ENCODE measurements at regions not wholly inside any gene's neighbourhood (a gene's known extent, or its start where the extent isn't known, plus 50 kb on each side); places are given as distances from the start of the nearest gene placed in this dataset.
"Not testable (repeated sequence)": the region's sequence is repeated elsewhere in the genome, so short reads cannot be mapped to it uniquely, and the experiment has no call there.

- DNase-seq = no peak
Measured at GRCh38 chr6:113754291-113754690, 102.9 kb upstream of the MARCKS start.

GRCh38 chr6:113755449-113756289 lies 101.5 kb upstream of the MARCKS start:
- no peak for DNase-seq

DNA sequence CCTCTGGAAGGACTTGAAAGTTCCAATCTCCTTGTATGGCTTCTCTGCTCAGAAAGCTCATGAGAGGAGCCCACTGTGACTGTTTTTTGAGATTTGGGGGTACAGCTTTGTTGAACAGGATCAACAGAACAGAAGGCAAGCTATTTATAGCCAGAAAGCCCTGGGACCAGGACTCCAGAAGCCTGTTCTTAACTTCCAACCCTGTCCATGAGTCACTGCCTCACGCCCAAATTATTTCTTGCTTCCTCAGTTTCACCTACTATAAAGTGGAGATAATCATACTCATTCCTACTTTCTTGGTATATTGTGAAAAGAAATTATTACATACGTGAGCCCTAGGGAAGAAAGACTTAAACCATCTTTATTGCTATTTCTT lies 100.9 kb upstream of the MARCKS start:
- DNase-seq = no peak

DNA sequence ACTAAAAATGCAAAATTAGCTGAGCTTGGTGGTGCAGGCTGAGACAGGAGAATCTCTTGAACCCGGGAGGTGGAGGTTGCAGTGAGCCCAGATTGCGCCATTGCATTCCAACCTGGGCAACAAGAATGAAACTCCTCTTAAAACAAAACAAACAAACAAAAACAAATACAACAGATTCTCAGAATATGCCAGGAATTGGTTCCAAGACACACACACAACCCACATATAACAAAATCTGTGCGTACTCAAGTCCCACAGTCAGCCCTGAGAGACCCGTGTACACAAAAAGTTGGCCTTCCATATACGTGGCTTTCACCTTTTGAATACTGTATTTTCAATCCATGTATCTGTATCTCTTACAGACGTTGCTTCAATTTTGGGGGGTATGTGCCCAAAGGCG lies 98.9 kb upstream of the MARCKS start:
- no peak for DNase-seq

- DNase-seq = no peak
Measured at GRCh38 chr6:113758826-113759574, 98.1 kb upstream of the MARCKS start.

GRCh38 chr6:113762641-113763040 lies 94.5 kb upstream of the MARCKS start:
- no peak for DNase-seq

DNA sequence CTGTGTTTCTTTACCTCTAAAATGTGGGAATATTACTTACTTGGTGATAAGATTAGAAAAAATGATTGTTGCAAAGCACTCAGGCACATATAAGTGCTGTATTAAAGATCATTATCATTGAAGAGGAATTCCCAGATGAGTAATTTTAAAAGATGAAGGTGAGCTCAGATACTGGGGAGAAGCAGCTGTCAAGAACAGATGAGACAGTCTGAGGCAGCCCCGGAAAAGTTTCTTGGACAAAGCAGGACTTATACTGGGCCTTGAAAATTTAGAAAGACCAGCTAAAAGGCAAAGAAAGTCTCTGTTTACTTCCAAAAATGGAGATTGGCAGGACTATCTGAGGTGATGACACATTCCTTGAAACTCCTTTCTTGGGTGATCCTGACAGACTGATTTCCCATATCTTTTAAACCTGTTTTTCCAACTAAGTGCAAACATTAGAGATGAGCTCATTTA lies 93.8 kb upstream of the MARCKS start:
- no peak for DNase-seq

DNA sequence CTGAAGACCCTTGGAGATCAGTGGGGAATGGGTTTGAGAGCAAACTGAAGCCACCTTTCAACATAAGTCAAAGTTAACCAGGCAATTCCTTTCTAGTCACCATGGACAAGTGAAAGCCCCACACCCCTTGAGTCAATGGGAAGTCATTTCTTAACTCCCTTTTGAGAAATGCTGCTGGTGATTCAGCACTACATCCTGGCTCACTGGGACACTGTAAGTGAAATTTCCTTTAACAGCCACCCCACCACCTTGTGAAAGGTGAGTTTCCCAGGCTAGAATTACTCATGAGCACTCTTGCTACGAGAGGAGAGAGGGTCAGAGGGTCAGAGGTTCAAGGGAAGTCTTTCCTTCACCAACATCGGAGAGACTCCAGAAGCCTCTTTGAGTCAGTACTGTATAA lies 93.3 kb upstream of the MARCKS start:
- no peak for DNase-seq

DNA sequence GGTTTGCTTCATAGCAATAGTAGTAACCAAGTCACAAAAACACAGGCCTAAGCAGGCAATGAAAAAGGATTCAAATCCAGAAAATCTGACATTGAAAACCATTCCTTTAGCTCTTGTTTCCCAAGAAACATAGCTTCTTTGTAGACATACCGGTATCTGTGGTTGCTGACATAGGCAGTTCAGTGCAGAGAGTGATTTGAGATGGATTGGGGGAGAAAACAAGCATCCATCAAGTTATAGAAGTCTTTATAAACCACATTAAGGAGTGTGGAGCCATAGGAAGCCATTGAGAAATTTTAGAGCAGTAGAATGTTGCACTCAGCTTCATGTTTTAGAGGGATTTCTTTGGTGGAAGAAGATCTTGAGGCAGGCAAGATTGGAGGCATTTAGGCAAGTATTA lies 91.2 kb upstream of the MARCKS start:
- DNase-seq = no peak

- DNase-seq = no peak
Measured at GRCh38 chr6:113767985-113768384, 89.2 kb upstream of the MARCKS start.

DNA sequence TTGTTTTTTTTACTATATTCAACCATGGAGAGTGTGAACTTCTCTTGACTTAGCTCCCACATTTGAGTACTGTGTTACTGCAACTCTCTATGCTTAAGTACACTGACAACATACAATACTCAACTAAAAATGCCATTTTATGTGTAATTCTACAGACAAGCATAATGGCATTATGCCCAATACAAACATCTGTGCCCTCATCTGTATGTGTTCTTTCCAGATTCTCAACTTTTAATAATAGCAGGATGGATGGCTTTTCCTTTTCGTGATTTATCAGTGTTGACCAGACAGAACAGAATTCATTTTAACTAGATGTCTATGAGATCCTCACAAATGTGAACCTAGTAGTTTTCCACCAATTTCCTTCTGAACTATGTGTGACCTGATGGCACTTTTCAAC lies 84.2 kb upstream of the MARCKS start:
- DNase-seq = no peak

DNA sequence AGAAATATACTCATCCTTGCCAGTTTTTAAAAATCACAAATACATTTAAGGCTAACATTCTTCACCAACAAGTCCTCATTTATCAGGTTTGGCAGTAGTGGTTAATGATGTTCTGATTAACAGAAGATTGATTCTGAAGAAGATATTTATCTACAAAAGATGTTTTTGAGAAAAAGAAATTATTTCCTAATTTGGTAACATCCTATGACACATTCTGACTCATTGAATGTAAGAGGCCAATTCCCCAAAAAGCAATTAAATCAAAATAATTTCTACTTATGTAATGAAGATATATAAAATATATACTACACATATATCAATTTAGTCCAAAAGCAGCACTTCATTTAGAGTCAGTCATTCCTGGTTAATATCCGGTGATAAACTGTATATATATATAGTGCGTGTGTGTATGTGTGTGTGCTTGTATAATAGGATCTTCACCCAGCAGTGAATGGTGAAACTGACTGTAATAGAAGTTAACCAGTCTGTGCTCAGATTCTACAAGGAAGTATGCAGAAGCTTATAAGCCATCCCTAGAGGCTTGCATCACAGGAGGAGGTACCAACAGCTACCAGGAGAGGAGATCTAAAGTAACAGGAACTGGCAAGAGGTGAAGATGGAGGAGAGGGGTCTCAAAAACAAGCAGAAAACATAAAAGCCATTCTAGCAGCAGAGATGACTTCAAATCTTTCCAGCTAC lies 82.9 kb upstream of the MARCKS start:
- DNase-seq = no peak

DNA sequence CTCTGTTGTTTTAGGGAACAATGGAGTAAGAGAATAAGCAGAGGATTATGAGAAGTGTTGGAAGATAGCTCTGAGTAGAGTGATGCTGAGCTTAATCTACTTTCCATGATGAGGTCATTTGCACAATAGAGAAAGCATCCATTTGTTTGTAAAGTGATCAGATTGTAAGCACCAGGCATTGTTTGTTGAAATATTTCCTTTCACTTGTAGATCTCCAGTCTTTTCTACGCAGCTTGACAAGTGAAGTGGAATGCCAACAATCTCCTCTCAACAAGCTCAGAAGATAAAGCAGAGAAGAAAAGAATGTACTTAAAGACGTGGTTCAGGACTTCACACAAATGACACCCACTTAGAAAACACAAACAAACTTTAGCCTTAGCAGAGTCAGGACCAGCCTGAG lies 80.1 kb upstream of the MARCKS start:
- no peak for DNase-seq

GRCh38 chr6:113777601-113778000 lies 79.5 kb upstream of the MARCKS start:
- DNase-seq = no peak

DNA sequence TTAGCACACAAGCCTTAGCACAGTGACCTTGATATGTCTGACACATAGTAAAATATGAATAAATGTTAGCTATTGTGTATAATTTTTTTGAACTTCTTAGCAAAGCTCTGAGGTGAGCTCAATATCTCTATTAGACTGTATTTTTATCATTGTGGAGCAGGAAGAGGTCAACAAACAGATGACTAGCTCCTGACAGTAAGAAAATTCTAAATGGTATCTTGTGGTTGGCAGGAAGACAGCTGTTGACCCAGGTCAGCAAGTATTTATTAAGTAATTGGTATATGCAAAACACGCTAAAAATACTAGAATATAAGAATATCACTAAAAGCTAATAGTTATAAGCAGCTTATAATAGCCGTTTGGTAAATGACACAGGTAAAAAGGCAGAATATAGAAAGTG lies 77.5 kb upstream of the MARCKS start:
- DNase-seq = no peak

DNA sequence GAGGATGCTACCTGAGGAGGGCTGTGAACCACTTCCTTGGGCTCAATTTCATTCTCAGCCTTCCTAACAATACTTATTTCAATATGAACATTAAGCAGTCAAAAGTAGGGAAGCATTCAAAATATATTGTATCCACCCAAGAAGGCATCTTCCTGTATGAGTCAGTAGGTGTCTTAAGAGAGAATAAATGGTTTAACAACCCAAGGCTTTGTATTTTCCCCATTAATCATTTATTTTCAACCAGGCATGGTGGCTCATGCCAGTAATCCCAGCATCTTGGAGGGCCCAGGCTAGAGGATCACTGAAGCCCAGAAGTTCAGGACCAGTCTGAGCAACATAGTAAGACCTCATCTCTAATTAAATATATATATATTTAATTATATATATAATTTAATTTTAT lies 74.5 kb upstream of the MARCKS start:
- no peak for DNase-seq

GRCh38 chr6:113786168-113786567 lies 71.0 kb upstream of the MARCKS start:
- no peak for DNase-seq

GRCh38 chr6:113788586-113788985 lies 68.6 kb upstream of the MARCKS start:
- DNase-seq = no peak

DNA sequence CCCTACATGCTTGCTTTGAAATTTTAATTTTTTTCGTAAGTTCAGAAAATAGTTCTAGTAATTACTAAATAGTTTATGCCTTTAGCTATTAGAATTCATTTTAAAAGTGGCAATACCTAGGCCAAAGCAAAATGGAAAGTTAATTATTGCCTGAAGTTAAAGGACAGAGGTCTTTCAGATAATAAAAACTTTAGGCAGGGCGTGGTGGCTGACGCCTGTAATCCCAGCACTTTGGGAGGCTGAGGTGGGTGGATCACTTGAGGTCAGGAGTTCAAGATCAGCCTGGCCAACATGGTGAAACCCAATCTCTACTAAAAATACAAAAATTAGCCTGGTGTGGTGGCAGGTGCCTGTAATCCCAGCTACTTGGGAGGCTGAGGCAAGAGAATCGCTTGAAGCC lies 65.9 kb upstream of the MARCKS start:
- not testable (repeated sequence) for DNase-seq

DNA sequence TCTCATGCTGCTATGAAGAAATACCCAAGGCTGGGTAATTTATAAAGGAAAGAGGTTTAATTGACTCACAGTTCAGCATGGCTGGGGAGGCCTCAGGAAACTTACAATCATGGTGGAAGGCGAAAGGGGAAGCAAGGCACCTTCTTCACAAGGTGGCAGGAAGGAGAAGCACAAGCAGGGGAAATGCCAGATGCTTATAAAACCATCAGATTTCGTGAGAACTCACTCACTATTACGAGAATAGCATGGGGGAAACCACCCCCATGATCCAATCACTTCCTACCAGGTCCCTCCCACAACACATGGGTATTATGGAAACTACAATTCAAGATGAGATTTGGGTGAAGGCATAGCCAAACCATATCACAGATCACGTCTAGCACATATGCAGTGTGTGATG lies 61.8 kb upstream of the MARCKS start:
- DNase-seq = not testable (repeated sequence)

- DNase-seq = no peak
Measured at GRCh38 chr6:113796038-113796437, 61.1 kb upstream of the MARCKS start.

DNA sequence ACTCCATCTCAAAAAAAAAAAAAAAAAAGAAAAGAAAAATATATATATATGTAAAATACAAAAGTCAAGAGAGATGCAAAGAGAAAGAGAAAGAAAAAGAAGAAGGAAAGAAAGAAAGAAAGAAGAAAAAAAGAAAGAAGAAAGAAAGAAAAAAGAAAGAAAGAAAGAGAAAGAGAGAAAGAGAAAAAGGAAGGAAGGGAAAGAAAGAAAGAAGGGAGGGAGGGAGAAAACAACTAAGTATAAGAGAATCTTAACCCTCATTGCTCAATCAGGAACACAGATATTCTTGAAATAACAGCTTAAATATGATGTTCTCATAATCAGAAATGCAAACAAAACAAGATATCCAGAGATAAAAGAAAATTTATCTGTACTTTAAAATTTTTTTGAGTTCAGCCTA lies 54.4 kb upstream of the MARCKS start:
- no peak for DNase-seq

- DNase-seq = no peak
Measured at GRCh38 chr6:113805173-113805790, 51.9 kb upstream of the MARCKS start.

Data from activated naive CD4-positive, alpha-beta T cell treated with Interleukin-2 at 50 U/mL for 16 hours (primary cell).